Activated CD4-positive, alpha-beta T cell treated with anti-CD3 and anti-CD28 coated beads, Interleukin-2, Interleukin-4, amounts not matched to agents 100 ng/mL and 50 ng/mL, durations not matched to agents 16 hours and 8 hours (primary cell): ENCODE measurements at regions not wholly inside any gene's neighbourhood (a gene's known extent, or its start where the extent isn't known, plus 50 kb on each side); places are given as distances from the start of the nearest gene placed in this dataset.

Experiments used
- DNase-seq: peaks from one replicate; pipeline ENCODE4 v3.0.0-alpha.2; 2020; ENCODE audit warnings: low spot score

DNA sequence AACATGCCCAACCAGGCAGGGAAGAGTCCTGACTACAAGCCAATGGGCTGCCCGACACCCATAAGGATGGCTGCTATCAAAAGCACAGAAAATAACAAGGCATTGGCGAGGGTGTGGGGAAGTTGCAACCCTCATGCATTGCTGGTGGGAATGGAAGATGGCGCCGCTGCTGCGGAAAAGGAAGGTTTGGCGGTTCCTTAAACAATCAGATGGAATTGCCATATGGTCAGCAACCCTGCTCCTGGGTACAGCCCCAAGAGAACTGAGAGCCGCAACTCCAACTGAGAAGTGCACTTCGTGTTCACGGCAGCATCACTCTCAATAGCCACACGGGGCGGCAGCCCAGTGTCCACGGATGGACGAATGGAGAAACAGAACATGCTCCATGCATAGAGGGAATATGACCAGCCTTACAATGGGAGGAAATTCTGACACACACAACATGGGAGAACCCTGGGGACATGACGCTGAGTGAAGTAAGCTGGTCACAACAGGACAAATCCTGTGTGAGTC lies 193.3 kb downstream of the RBFOX3 start:
- no peak for DNase-seq

DNA sequence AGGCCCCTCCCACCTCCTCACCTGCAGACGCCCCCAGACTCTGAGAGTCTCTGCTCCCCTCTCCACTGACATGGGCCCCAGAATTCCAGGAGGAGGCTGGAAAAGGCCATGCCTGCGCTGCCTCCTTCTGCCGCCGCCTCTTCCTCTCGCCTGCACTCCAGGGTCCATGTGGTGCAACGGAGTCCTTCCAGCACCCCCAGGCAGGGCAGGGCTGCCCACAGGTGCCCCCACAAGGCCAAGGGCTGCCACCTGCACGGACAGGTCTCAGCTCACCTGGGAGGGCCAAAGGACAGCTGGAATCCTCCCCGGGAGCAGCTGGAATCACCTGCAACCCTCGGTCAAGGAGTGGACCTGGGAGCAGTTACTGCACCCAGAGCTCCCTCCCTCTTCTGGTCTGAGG lies 194.9 kb downstream of the RBFOX3 start:
- no peak for DNase-seq

DNA sequence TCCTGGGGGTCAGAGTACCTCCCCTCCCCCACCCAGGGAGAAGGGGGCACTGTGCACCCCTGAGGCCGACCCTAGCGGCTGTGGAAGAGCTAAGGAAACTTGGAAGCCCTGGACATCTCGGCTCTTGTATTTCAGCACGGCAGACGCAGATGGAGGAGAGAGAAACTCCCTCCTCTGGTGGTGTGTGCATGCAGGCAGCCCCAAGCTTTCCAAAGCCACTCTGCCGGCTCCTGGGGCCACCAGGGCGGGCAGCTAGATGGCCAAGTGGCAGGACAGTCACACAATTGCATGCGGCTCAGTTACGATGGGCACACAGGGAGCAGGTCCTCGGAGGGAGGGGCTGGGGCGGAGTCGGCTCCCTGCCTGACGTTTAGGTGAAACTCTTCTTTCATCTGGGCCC lies 195.5 kb downstream of the RBFOX3 start:
- no peak for DNase-seq

GRCh38 chr17:79414793-79415211 lies 196.0 kb downstream of the RBFOX3 start:
- no peak for DNase-seq

- DNase-seq, result no peak
Measured at GRCh38 chr17:79414063-79414792, 196.6 kb downstream of the RBFOX3 start.

DNA sequence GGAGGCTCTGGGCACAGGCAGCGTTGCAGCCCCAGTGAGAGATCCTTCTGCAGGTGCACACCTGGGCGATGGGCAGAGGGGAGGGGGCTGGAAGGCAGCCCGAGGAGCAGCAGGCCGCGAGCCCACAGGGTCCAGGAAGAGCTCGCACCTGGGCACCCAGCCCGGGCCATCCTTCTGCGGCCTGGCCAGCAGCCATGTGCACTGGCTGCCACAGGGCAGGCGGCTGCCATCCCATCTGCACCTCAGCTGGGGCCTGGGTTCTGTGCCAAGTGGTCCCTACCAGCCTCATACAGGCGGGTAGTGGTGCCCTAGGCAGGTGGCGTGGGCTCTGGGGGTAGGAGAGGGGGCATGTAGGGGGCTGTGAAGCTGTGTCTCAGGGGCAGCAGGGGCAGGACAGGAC lies 197.2 kb downstream of the RBFOX3 start:
- DNase-seq, result no peak

DNA sequence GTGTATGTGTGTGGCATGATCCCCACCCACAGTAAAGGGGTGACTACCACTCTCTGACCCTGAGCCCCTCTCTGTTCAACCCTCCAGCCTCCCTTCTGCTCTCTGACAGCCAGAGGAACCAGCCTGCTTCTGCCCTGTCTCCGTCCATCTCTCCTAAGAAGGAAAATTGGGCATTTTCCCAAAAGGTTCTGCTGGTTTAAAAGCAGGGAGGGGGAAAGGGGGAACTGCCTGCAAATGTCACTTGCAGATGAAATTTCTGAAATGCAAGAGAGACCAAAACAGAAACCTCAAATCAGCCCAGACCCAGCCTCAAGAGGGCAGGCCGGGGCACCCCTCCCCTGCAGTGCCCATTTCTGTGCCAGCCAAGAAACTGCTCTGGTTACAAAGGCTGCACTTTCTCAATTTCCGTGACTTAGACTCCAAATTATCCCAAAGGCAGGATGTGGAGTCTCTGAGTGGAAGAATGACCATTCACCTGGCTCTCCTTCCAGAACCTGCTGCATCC lies 197.9 kb downstream of the RBFOX3 start:
- DNase-seq, result no peak

DNA sequence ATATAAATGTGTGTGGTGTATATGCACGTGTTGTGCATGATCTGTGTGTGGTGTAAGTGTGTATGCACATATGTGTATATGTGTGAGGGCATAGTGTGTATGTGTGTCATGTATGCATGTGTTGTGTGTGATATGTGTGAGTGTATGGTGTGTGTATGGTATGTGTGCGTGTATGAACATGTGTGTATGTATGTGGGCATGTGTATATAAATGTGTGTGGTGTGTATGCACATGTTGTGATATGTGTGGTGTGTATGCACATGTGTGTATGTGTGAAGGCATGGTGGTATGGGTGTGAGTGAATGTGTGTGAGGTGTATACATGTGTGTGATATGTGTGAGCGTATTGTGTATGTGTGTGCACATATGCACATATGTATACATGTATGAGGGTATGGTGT lies 198.7 kb downstream of the RBFOX3 start:
- DNase-seq, result no peak

DNA sequence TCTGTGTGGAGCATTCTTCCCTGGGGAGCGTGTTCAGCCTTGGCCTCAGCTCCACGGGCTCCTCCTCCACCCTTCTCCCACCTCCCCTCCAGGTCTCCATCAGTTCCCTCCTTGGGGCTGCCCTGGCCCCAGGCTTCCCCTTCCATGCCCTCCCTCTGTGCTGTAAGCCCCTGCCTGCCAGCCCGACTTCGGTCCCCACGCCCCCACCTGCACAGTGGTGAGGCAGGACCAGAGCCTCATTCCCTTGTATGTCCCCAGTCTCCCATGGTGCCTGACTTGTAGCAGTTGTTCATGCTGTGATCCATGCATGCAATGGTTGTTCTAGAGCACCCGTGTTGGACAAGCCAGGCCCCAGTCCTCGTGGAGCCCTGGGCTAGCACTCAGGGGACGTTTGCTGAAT lies 199.4 kb downstream of the RBFOX3 start:
- no peak for DNase-seq

GRCh38 chr17:79410681-79411080 lies 200.2 kb downstream of the RBFOX3 start:
- no peak for DNase-seq

GRCh38 chr17:79408251-79408650 lies 202.6 kb downstream of the RBFOX3 start:
- DNase-seq, result no peak

DNA sequence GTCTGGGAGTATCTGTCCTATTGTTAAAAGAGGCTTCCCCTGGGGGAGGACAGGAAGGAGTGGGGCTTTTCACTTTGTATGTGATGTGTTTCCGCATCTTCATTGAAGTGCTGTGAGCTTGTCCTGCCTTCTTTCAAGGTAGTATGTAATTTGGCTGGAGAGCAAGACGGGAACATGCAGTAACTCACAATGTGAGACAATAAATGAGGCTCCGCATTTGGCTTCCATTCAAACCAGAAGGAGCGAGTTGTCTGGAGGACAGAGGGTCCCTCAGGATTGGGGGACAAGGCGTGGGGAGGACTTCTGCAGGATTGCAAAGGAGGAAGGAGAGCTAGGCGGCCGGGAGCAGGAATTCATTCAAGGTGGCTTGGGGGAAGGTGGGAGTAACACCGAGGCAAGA lies 203.5 kb downstream of the RBFOX3 start:
- DNase-seq, result no peak

GRCh38 chr17:79406316-79406715 lies 204.5 kb downstream of the RBFOX3 start:
- no peak for DNase-seq

DNA sequence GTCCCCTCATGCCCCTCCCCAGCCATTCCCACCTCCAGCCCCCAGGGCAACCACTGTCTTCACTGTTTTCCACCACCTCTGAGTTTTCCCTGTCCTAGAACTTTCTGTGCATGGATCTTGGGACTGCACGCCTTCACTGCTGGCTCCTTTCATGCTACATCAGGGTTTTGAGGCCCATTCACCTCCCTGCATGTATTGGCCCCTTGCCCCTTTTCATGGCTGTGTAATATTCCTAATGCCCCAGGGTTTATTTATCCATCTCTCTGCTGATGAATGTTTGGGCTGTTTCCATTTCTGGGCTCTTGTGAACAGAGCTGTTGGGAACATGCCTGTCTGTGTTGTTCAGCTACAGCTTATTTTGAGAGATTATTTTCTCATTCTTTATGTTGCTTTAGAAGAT lies 205.0 kb downstream of the RBFOX3 start:
- no peak for DNase-seq

DNA sequence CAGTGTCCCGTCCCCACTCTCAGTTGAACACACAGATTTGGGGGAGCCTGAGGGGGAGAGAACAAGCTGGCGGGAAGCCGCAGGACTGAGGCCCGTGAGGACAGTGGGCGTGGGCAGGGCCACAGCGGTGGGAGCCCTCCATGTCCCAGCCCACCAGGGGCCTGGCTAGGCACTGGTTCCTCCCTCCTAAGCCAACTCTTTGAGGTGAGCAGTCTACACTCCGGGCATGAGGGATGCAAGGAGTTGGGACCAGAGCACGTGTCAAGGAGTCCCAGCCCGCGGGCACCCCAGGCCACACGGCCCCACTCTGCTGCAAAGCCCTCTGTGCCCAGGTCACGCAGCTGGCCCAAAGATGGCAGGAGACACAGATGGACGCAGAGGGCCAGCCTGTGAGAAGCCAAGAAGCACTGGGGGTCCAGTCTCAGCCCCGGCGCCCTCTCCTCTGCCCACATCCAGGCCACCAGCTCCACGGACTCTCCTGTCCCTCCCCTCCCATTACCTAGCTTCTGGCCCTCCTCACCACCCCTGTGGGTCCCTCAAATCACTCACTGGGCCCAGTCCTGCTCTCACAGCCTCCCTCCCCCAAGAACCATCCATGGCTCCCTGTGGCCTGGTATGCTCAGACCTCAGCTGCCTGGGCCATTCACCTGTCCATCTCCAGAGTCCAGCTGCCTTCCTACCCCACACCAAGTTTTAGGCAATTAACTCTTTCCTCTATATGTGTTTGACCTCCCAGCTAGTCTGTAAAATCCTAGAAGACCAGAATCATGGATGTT lies 206.5 kb downstream of the RBFOX3 start:
- no peak for DNase-seq

- no peak for DNase-seq
Measured at GRCh38 chr17:79401704-79402674, 208.9 kb downstream of the RBFOX3 start.

DNA sequence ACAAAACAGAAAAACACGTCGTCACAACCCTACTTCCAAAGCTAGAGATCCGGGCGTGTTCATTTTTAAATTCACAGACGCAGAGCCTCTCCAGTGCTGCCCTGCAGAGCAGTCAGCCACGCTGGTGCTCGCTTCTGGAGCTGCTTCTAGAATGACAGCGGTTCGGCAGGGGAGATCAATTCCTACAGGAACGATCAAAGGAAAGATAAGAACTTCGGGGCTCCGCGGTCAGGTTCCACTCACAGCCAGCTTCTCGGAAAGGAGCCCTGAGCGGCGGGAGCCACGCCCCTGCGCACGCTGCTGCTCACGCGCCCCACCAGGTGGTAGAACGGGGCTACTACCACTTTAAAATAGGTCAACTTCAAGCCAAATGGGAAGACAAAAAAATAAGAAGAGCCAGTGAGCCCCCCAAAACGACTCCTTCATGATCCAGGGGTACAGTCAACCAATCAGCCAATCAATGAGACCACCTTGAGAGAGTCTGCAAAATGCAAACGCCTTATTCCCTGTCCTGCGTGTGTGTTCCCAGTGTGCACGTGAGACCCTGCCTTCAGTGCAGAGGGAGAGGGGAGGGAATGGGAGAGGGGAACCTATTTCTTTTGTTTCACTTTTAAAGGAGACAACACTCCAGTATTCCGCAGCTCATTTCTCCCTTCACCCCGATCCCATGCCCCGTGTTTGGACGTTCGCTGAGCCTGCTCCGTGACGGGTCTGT lies 209.7 kb downstream of the RBFOX3 start:
- peak; percentile 66 for DNase-seq

- DNase-seq, result no peak
Measured at GRCh38 chr17:79399610-79400144, 211.2 kb downstream of the RBFOX3 start.

DNA sequence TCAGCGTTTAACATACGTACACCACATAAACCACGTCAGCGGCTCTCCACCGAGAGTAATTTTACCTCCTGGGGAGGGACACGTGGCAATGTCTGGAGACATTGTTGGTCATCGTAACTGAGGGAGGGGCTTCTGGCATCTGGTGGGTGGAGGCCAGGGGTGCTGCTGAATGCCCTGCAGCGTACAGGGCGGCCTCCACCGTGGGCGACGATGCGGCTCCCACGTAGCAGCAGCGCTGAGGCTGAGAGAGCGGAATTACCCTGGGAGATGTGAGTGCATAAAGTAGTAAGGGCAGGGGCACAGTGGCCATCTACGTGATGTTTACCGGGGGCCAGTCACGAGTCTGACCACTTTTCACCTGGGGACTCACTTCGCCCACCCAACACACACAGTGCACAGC lies 212.4 kb downstream of the RBFOX3 start:
- no peak for DNase-seq

DNA sequence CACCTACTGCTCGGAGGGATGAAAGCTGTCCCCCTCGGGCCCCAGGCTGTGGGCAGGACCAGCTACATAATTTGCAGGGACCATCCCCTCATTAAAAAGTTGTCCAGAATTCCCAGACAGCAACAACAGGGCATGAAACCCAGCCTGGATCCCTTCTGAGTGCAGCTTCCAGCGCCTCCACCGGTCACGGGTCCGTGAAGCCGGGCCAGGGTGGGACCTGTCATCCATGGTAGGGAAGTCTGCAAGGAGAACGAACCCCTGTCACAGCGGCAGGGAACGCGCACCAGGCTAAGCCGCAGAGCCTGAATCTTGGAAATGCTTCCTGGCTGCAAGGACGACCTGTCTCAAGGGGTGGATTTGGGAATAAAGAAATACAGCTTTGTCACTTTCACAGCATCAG lies 214.2 kb downstream of the RBFOX3 start:
- DNase-seq, result no peak

GRCh38 chr17:79395545-79395944 lies 215.3 kb downstream of the RBFOX3 start:
- DNase-seq, result no peak
